CD4-positive, alpha-beta T cell (primary cell): ENCODE measurements at regions not wholly inside any gene's neighbourhood (a gene's known extent, or its start where the extent isn't known, plus 50 kb on each side); places are given as distances from the start of the nearest gene placed in this dataset.

Experiments used
- ATAC-seq: fragments of 200-7000 bp; cut with Tn5 transposase; one replicate; pipeline ENCODE4 v1.10.0; 2022; ENCODE audit warnings: mild to moderate bottlenecking; ENCODE audit not compliant: poor library complexity
- CTCF ChIA-PET: fragments of 350-600 bp; sonication (Branson Sonifier 250); formaldehyde crosslinking; loops from one replicate; lab custom pipeline; 2021; ENCODE audit warnings: antibody characterized with exemption, inconsistent platforms; lab: Charles Lee
- POLR2A ChIA-PET: fragments of 350-600 bp; sonication (Branson Sonifier 250); formaldehyde crosslinking; loops from one replicate; lab custom pipeline; 2021; ENCODE audit warnings: antibody characterized with exemption, inconsistent platforms; lab: Charles Lee
- DNase-seq, 14 experiments: peaks; one replicate each; pipeline ENCODE4 v3.0.0-alpha.2; 2013 to 2020; ENCODE audit warnings: mixed read lengths in 2 of 14
- H3K27ac ChIP-seq, 2 donors: one replicate each; pipeline versions ENCODE4 v1.5.1 to v1.7.0; 2013; ENCODE audit warnings: low read length in 2 of 2, low read depth in 1 of 2, mild to moderate bottlenecking in 1 of 2
- H3K27me3 ChIP-seq, 2 experiments: 1 replicate in 1 of 2; 2 replicates in 1 of 2; pipeline versions ENCODE4 v1.6.1 to v1.7.0; 2013; ENCODE audit warnings: low read length in 2 of 2, control low read depth in 1 of 2, mild to moderate bottlenecking in 1 of 2, moderate library complexity in 1 of 2; ENCODE audit not compliant: insufficient read depth in 2 of 2, control insufficient read depth in 1 of 2
- H3K36me3 ChIP-seq: one replicate; pipeline ENCODE4 v1.6.1; 2013; ENCODE audit warnings: low read length, control low read depth; ENCODE audit not compliant: insufficient read depth
- H3K4me1 ChIP-seq: one replicate; pipeline ENCODE4 v1.6.1; 2013; ENCODE audit warnings: low read length, control low read depth; ENCODE audit not compliant: insufficient read depth
- H3K4me3 ChIP-seq: one replicate; pipeline ENCODE4 v1.5.1; 2013; ENCODE audit warnings: mild to moderate bottlenecking, low read length, moderate library complexity
- H3K9me3 ChIP-seq, 2 experiments: 1 replicate in 1 of 2; 2 replicates in 1 of 2; pipeline versions ENCODE4 v1.6.1 to v1.7.0; 2013; ENCODE audit warnings: low read length in 2 of 2, mild to moderate bottlenecking in 2 of 2, control low read depth in 1 of 2, moderate library complexity in 1 of 2; ENCODE audit not compliant: control insufficient read depth in 1 of 2, insufficient read depth in 1 of 2
- H3K27ac Mint-ChIP-seq: one replicate; pipeline ENCODE4 v1.8.0; 2020; ENCODE audit warnings: mixed read lengths
- H3K27me3 Mint-ChIP-seq: one replicate; pipeline ENCODE4 v1.8.0; 2021; ENCODE audit warnings: mixed read lengths
- H3K36me3 Mint-ChIP-seq: one replicate; pipeline ENCODE4 v1.8.0; 2021; ENCODE audit warnings: low read depth, mixed read lengths
- H3K4me1 Mint-ChIP-seq: one replicate; pipeline ENCODE4 v1.8.0; 2021; ENCODE audit warnings: low read depth, mixed read lengths
- H3K4me3 Mint-ChIP-seq: one replicate; pipeline ENCODE4 v1.8.0; 2020; ENCODE audit warnings: mild to moderate bottlenecking, mixed read lengths
- H3K9me3 Mint-ChIP-seq: one replicate; pipeline ENCODE4 v1.8.0; 2020; ENCODE audit warnings: mixed read lengths
- intact Hi-C, 2 experiments: fragments of 100-400 bp; cut with DNase I in 1 of 2; cut with micrococcal nuclease in 1 of 2; formaldehyde crosslinking; loops; one replicate each; pipeline versions ENCODE4 v1.15.1 to v1.9.0; 2023 to 2025; cut with DNase I, micrococcal nuclease
- TF ChIP-seq, protein P1 (sequence below): fragments of 200-600 bp; IDR thresholded peaks from one replicate; pipeline ENCODE4 v1.8.0; 2022; ENCODE audit warnings: antibody characterized with exemption, mild to moderate bottlenecking

DNA sequence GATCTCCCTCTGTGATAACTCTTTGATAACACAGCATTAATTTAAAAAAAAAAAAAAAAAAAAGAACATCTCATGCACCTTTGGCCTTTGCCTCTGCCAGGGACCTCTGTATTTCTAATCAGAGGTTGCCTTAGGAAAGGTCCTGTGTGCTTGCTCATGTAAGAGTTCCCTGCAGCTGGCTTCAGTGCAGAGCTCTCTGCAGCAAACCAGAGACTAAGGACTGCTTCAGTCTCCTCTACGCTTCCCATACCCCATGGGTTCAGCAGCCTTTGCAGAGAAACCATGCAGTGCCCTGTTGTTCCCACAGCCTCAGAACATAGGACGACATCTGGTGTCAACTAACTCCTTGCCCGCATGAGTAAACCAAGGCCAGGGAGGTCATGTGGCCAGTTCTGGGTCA, 236.6 kb upstream of the KLHL29 start:
- H3K9me3 Mint-ChIP-seq: no peaks in the 10 kb centered on the region
- Histone ChIP-seq H3K9me3 (no peaks in the 10 kb centered on the region), H3K36me3 (no peaks in the 10 kb centered on the region), H3K27me3 (no peaks in the 10 kb centered on the region), H3K27ac (no peak overlapping the region), H3K4me3 (no peak overlapping the region), H3K4me1 (no peaks in the 10 kb centered on the region)
- DNase-seq (no peak), ATAC-seq (no peak)
- H3K4me1 Mint-ChIP-seq: no peaks in the 10 kb centered on the region
- H3K27ac Mint-ChIP-seq: no peak overlapping the region
- H3K36me3 Mint-ChIP-seq: no peaks in the 10 kb centered on the region
- ChIA-PET POLR2A (no interaction called here), CTCF (no interaction called here)
- no peak overlapping the region for H3K4me3 Mint-ChIP-seq
- H3K27me3 Mint-ChIP-seq: peaks cover 34% of the 10 kb centered on the region
- TF ChIP-seq, protein P1, sequence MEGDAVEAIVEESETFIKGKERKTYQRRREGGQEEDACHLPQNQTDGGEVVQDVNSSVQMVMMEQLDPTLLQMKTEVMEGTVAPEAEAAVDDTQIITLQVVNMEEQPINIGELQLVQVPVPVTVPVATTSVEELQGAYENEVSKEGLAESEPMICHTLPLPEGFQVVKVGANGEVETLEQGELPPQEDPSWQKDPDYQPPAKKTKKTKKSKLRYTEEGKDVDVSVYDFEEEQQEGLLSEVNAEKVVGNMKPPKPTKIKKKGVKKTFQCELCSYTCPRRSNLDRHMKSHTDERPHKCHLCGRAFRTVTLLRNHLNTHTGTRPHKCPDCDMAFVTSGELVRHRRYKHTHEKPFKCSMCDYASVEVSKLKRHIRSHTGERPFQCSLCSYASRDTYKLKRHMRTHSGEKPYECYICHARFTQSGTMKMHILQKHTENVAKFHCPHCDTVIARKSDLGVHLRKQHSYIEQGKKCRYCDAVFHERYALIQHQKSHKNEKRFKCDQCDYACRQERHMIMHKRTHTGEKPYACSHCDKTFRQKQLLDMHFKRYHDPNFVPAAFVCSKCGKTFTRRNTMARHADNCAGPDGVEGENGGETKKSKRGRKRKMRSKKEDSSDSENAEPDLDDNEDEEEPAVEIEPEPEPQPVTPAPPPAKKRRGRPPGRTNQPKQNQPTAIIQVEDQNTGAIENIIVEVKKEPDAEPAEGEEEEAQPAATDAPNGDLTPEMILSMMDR: no peak
- intact Hi-C loops: no loop called here

- Mint-ChIP-seq H3K27ac (no peak overlapping the region), H3K36me3 (no peaks in the 10 kb centered on the region), H3K4me3 (no peak overlapping the region), H3K4me1 (no peaks in the 10 kb centered on the region), H3K27me3 (peaks cover 32% of the 10 kb centered on the region), H3K9me3 (no peaks in the 10 kb centered on the region)
- CTCF ChIA-PET: no interaction called here
- TF ChIP-seq, protein P1: no peak
- ATAC-seq (no peak), DNase-seq (no peak)
- H3K36me3 ChIP-seq: no peaks in the 10 kb centered on the region
- intact Hi-C loops: no loop called here
- no peak overlapping the region for H3K27ac ChIP-seq
- POLR2A ChIA-PET: no interaction called here
- no peaks in the 10 kb centered on the region for H3K9me3 ChIP-seq
- no peak overlapping the region for H3K4me3 ChIP-seq
- no peaks in the 10 kb centered on the region for H3K27me3 ChIP-seq
- no peaks in the 10 kb centered on the region for H3K4me1 ChIP-seq
Measured at GRCh38 chr2:23149777-23150176, 235.2 kb upstream of the KLHL29 start.

- DNase-seq (no peak), ATAC-seq (no peak)
- no peaks in the 10 kb centered on the region for H3K9me3 ChIP-seq
- intact Hi-C loops: no loop called here
- H3K27ac Mint-ChIP-seq: no peak overlapping the region
- POLR2A ChIA-PET: no interaction called here
- H3K4me1 ChIP-seq: no peaks in the 10 kb centered on the region
- H3K36me3 Mint-ChIP-seq: no peaks in the 10 kb centered on the region
- no peaks in the 10 kb centered on the region for H3K4me1 Mint-ChIP-seq
- TF ChIP-seq, protein P1: no peak
- no peak overlapping the region for H3K27ac ChIP-seq
- H3K27me3 ChIP-seq: no peaks in the 10 kb centered on the region
- H3K9me3 Mint-ChIP-seq: no peaks in the 10 kb centered on the region
- H3K4me3 Mint-ChIP-seq: no peak overlapping the region
- H3K36me3 ChIP-seq: no peaks in the 10 kb centered on the region
- H3K27me3 Mint-ChIP-seq: peaks cover 15% of the 10 kb centered on the region
- H3K4me3 ChIP-seq: no peak overlapping the region
- CTCF ChIA-PET: no interaction called here
Measured at GRCh38 chr2:23153484-23153883, 231.5 kb upstream of the KLHL29 start.
